Breast epithelium (tissue), 3 donors: ENCODE measurements at regions not wholly inside any gene's neighbourhood (a gene's known extent, or its start where the extent isn't known, plus 50 kb on each side); places are given as distances from the start of the nearest gene placed in this dataset.

Experiments
- POLR2A ChIP-seq: fragments of 450-650 bp; IDR thresholded peaks from one replicate; pipeline ENCODE4 v1.6.1; 2016; ENCODE audit warnings: antibody characterized with exemption, mild to moderate bottlenecking, moderate library complexity
- TF ChIP-seq, protein P1 (sequence below), 3 donors: fragments of 450-650 bp; IDR thresholded peaks; one replicate each; pipeline ENCODE4 v1.5.1; 2016 to 2017; ENCODE audit warnings: antibody characterized with exemption in 3 of 3, mild to moderate bottlenecking in 3 of 3, moderate library complexity in 3 of 3

DNA sequence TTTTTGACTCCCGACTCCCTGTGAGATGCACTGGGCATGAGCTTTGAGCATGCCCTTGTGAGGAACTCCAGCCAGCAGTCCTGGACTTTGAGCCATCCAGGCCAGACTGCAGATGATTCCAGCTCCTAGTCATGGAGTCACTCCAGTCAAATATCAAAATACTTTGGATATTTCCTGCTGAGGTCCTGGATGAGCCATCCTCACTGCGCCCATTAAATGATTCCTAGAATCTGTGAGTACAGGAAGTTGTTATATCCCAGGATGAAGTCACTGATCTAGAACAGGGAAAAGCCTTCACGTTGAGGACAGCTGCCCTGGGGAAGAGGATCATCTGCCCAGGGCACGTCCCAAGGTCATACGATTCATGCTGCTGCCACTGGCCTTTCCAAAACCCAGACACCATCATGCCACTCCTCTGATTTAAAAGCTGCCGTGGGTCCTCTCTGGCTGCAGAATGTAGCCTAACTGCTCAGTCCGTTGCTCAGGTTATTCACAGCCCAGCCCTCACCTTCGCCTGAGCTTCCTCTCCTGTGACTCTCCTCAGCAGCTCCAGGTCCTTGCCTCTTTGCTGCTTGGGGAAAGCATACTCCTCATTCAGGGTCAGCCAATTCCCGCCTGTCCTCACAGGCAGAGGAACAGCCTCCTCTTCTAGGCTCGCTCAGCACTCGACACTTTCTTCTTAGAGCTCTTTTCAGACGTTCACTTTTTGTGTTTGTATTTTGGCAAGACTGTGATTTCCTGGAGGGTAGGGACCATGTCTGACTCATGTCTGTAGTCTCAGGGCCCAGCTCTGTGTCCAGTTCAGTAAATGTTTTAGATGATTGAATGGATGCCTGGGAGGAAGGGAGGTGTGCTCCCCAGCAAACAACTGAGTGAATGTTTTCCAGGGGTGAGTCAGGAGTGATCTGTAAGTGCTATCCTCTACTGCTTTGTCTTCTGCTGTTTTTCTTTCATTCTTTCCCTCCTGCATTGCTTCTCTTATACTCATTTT lies 157.8 kb downstream of the SNX10 start:
- TF ChIP-seq, protein P1, sequence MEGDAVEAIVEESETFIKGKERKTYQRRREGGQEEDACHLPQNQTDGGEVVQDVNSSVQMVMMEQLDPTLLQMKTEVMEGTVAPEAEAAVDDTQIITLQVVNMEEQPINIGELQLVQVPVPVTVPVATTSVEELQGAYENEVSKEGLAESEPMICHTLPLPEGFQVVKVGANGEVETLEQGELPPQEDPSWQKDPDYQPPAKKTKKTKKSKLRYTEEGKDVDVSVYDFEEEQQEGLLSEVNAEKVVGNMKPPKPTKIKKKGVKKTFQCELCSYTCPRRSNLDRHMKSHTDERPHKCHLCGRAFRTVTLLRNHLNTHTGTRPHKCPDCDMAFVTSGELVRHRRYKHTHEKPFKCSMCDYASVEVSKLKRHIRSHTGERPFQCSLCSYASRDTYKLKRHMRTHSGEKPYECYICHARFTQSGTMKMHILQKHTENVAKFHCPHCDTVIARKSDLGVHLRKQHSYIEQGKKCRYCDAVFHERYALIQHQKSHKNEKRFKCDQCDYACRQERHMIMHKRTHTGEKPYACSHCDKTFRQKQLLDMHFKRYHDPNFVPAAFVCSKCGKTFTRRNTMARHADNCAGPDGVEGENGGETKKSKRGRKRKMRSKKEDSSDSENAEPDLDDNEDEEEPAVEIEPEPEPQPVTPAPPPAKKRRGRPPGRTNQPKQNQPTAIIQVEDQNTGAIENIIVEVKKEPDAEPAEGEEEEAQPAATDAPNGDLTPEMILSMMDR (IDR thresholded peaks at IDR 0.05), result no peak
- TF ChIP-seq POLR2A, result no peak
